Right atrium auricular region (tissue), 2 donors: ENCODE measurements at regions not wholly inside any gene's neighbourhood (a gene's known extent, or its start where the extent isn't known, plus 50 kb on each side); places are given as distances from the start of the nearest gene placed in this dataset.
A peak's percentile ranks its signal among the peaks of the same experiment; 100 is the strongest.
"Not testable (repeated sequence)": the region's sequence is repeated elsewhere in the genome, so short reads cannot be mapped to it uniquely, and the experiment has no call there.

ENCODE experiments used
- DNase-seq: peaks from one replicate; pipeline ENCODE4 v3.0.0-alpha.2; 2019; ENCODE audit warnings: low spot score
- H3K27ac ChIP-seq, 2 donors: fragments of 200-600 bp; sonication (generic); 1 replicate in 1 of 2; 2 replicates in 1 of 2; pipeline ENCODE4 v1.5.1; 2016 to 2019
- H3K27me3 ChIP-seq, 2 donors: fragments of 200-600 bp; sonication (generic); one replicate each; pipeline versions ENCODE4 v1.5.1 to v1.6.0; 2017 to 2019
- H3K36me3 ChIP-seq: fragments of 200-600 bp; sonication (generic); one replicate; pipeline ENCODE4 v1.5.1; 2016
- H3K4me1 ChIP-seq, 2 donors: fragments of 200-600 bp; sonication (generic); one replicate each; pipeline versions ENCODE4 v1.5.1 to v1.6.0; 2017 to 2019
- H3K4me3 ChIP-seq, 2 donors: fragments of 200-600 bp; sonication (generic); 1 replicate in 1 of 2; 2 replicates in 1 of 2; pipeline ENCODE4 v1.5.1; 2017 to 2019; ENCODE audit warnings: mild to moderate bottlenecking in 1 of 2, moderate library complexity in 1 of 2
- H3K9me3 ChIP-seq, 2 donors: fragments of 200-600 bp; sonication (generic); one replicate each; pipeline ENCODE4 v1.5.1; 2019
- TF ChIP-seq, protein P1 (sequence below), 2 donors: fragments of 200-600 bp; sonication (generic); IDR thresholded peaks; one replicate each; pipeline ENCODE4 v1.5.1; 2019; ENCODE audit warnings: antibody characterized with exemption in 2 of 2

DNA sequence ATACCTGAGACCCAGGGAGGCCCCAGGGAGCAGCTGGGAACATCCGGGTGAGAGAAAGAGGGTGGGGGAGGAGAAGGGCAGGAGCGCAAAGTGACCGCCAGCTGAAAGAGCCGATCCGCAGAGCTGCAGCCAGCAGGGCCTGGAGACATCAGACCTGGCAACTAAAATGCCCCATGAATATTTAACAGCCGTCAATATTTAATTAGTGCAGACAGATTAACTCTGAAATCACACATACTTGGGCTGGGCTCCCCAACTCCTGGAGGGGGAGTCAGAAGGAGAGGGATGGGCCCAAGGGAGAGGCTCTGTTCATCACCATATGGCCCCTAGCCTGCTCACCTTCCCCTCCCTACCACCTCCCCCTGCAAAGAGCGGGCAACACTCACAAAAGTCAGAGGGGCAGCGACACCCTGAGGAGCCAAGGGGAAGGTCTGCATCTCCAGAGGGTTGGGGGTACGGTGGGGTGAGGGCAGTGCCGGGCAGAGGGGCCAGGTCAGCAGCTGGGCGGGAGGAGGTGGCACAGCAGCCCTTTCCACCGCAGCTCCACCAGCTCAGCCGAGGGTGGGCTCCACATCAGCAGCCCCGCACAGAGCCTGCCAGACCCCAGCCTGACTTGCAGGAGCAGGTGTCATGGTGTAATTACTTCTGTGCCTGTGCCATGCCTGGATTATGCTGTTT, 61.9 kb upstream of the CCL1 start:
- H3K9me3 ChIP-seq: no peaks in the 10 kb centered on the region
- H3K36me3 ChIP-seq: no peaks in the 10 kb centered on the region
- DNase-seq: no peak
- no peaks in the 10 kb centered on the region for H3K4me1 ChIP-seq
- H3K4me3 ChIP-seq: no peak overlapping the region
- TF ChIP-seq, protein P1, sequence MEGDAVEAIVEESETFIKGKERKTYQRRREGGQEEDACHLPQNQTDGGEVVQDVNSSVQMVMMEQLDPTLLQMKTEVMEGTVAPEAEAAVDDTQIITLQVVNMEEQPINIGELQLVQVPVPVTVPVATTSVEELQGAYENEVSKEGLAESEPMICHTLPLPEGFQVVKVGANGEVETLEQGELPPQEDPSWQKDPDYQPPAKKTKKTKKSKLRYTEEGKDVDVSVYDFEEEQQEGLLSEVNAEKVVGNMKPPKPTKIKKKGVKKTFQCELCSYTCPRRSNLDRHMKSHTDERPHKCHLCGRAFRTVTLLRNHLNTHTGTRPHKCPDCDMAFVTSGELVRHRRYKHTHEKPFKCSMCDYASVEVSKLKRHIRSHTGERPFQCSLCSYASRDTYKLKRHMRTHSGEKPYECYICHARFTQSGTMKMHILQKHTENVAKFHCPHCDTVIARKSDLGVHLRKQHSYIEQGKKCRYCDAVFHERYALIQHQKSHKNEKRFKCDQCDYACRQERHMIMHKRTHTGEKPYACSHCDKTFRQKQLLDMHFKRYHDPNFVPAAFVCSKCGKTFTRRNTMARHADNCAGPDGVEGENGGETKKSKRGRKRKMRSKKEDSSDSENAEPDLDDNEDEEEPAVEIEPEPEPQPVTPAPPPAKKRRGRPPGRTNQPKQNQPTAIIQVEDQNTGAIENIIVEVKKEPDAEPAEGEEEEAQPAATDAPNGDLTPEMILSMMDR (IDR thresholded peaks at IDR 0.05): no peak
- no peak overlapping the region for H3K27ac ChIP-seq
- H3K27me3 ChIP-seq: peaks cover 8 to 16% of the 10 kb centered on the region in 2 donors

GRCh38 chr17:34423978-34424813, 61.2 kb upstream of the CCL1 start:
- Histone ChIP-seq H3K36me3 (no peaks in the 10 kb centered on the region), H3K27me3 (peaks cover 8 to 16% of the 10 kb centered on the region in 2 donors), H3K4me3 (no peak overlapping the region), H3K27ac (no peak overlapping the region), H3K9me3 (no peaks in the 10 kb centered on the region), H3K4me1 (no peaks in the 10 kb centered on the region)
- TF ChIP-seq, protein P1 (IDR thresholded peaks at IDR 0.05): no peak
- DNase-seq: no peak

DNA sequence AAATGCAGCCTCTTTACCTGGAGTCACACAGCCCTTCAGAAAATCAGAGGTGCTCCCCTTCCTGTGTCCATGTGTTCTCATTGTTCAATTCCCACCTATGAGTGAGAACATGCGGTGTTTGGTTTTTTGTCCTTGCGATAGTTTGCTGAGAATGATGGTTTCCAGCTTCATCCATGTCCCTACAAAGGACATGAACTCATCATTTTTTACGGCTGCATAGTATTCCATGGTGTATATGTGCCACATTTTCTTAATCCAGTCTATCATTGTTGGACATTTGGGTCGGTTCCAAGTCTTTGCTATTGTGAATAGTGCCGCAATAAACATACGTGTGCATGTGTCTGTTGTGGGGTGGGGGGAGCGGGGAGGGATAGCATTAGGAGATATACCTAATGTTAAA, 60.3 kb upstream of the CCL1 start:
- not testable (repeated sequence) for H3K27ac ChIP-seq, H3K36me3 ChIP-seq, DNase-seq, H3K4me1 ChIP-seq, H3K9me3 ChIP-seq, H3K4me3 ChIP-seq
- peaks cover 8 to 16% of the 10 kb centered on the region in 2 donors for H3K27me3 ChIP-seq

- Histone ChIP-seq H3K4me3 (no peak overlapping the region), H3K36me3 (no peaks in the 10 kb centered on the region), H3K27ac (no peak overlapping the region), H3K27me3 (peaks cover 8 to 16% of the 10 kb centered on the region in 2 donors), H3K4me1 (no peaks in the 10 kb centered on the region), H3K9me3 (no peaks in the 10 kb centered on the region)
- TF ChIP-seq, protein P1 (IDR thresholded peaks at IDR 0.05): no peak
- no peak for DNase-seq
Measured at GRCh38 chr17:34420900-34421299, 57.9 kb upstream of the CCL1 start.

DNA sequence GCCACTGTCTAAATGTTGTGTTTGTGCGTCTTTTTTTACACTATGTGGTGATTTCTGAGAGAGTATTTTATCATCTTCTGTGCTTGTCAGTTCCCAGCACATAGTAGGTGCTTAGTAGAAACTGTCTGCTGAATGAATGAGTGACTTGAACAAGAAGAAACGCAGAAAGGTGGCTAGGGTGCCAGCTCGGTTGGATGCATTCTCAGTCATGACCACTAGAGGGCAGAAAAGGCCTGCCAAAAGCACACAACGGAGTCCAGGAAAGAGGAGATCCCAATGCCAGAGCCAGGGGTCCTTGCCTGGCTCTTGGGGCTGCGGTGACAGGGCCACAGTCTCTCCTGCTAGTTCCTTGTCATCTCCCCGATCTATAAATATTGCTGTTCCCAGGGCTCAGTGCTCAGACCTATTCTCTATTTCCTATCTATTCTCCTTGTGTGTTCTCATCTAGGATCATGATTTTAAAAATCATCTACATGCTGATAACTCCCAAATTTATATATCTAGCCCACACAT, 57.3 kb upstream of the CCL1 start:
- Histone ChIP-seq H3K27ac (no peak overlapping the region), H3K9me3 (no peaks in the 10 kb centered on the region), H3K27me3 (peaks cover 8 to 16% of the 10 kb centered on the region in 2 donors), H3K4me3 (no peak overlapping the region), H3K36me3 (no peaks in the 10 kb centered on the region), H3K4me1 (no peaks in the 10 kb centered on the region)
- DNase-seq: peak; percentile 72
- TF ChIP-seq, protein P1 (IDR thresholded peaks at IDR 0.05): peak; percentile 92 to 96

- TF ChIP-seq, protein P1 (IDR thresholded peaks at IDR 0.05): no peak
- H3K4me3 ChIP-seq: no peak overlapping the region
- H3K27ac ChIP-seq: no peak overlapping the region
- no peaks in the 10 kb centered on the region for H3K27me3 ChIP-seq
- DNase-seq: no peak
- H3K36me3 ChIP-seq: no peaks in the 10 kb centered on the region
- H3K9me3 ChIP-seq: no peaks in the 10 kb centered on the region
- no peaks in the 10 kb centered on the region for H3K4me1 ChIP-seq
Measured at GRCh38 chr17:34416116-34416515, 53.1 kb upstream of the CCL1 start.
